Activated effector memory CD4-positive, alpha-beta T cell treated with Interleukin-2 at 50 U/mL for 16 hours (primary cell): ENCODE measurements at regions not wholly inside any gene's neighbourhood (a gene's known extent, or its start where the extent isn't known, plus 50 kb on each side); places are given as distances from the start of the nearest gene placed in this dataset.

Source experiments
- DNase-seq: peaks from one replicate; pipeline ENCODE4 v3.0.0-alpha.2; 2020

DNA sequence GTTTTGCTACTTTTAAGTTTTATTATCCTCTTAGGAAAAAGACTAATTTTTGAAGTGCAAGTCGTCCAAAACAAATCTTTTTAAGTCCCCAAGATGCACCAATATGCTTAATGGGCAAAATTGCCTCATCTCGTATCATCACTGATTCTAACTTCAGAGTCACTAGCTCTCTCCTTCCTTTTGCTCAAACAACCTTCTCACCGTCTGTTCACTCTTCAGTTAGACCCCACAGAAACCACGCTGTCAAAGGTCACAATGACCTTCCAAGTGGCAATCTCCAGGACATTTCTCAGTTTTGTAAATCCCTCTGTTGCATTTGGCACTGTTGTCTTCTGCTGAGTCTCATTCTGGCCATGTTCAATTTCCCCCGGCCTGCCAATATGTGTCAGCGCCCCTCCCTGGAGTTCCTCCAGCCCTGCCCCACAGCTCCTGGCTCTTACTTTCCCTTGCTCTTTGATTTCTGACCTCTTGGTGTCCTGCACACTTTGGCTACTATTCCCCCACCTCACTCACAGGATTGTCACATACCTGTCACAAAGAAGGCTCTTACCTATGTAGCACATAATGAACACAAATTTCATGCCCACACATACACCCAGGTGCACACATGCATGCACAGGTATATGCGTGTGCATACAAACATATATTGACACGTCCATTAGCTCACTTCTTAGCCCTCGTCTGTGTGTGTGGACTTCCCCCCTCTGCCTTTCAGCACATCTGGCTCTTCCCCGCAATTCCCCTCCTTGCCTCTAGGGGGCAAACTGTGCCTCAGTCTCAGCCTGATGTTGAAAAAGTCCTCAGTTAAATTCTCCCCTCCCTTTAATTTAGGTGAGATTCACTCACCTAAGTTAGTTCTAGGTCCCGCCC lies 354.0 kb upstream of the DUSP10 start:
- peak; percentile 46 for DNase-seq

DNA sequence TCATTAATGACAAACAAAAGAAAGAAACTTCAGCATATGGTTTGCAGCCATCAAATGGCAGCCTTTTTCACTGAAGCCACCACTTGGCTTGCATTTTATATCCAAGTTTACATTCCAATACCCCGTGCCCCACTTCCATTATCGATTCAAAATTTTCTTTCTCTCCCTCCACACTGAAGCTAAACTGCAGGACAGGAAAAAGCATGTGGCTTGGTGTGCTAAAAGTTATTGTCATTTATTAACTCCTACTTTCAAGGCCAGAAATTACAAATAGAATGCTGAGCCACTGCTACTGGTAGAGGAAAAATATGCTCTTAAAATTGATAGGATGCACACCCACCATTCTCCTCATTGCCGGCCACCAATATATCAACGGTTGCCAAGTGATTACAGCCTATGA lies 351.6 kb upstream of the DUSP10 start:
- no peak for DNase-seq

DNA sequence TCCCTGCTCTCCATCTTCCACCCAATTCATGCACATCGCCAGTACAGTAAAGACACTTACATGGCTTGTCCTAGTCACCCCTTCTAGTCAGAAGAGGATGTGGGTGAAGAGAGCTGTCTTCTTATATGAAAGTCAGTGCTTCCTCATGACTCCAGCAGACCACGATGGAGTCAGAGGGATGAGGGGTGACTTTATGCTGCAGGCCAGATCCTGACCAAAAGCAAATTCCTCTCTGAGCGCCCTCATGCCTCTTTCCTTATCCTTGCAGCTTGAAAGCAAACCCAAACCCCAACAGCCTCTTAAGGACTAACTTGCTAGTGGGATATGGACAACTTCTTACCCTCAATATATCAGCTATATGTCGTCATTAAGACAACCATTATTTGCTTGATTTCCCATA lies 348.2 kb upstream of the DUSP10 start:
- DNase-seq = no peak

DNA sequence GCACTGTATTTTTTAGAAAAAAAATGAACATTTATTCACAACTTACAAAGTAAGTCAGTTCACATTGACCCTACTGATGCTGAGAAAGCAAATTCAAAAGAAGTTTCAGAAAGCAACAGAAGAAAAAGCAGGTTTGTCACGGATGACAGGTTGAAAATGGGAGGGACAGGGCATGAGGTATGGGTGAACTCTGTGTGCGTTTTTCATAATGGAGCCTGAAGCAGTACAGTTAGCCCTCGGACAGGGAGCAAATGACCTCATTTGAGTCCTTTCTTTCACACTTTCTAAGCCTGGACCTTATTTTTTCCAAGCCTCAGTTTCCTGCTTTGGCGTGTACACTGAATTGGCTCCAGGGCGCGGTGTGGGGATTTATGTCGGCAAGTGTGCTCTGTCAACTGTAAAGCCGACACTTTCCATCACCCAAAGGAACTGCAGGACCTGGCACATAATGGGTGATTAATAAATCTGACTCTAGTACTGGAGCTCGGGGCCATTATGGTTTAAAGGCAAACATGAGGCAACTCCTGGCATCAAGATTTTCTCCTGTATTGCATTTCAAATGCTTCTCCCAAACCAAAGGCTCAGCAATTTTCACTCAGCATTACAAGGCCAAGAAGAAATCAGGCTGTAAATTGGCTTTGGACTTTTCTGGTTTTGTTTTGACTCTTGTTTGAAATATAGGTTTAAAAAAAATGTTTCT lies 345.5 kb upstream of the DUSP10 start:
- DNase-seq = no peak

DNA sequence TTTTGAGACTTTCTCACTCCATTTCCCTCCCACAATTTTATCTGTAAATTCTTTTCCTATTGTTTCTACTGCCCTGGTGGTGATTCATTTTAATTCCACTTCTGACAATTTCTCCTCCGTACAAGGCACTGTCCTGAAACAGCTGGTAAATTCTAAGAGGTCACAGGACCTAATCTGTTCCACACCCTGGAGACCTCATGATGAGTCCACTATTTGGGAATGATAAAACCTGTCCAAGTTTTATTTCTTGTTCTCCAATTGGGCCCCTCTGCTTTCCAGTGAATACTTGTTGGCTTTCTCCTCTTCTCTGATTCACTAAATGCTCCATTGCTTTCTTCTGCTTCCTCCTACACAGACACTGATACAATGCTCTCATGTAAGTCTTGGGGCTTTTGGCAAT lies 343.1 kb upstream of the DUSP10 start:
- DNase-seq = no peak

DNA sequence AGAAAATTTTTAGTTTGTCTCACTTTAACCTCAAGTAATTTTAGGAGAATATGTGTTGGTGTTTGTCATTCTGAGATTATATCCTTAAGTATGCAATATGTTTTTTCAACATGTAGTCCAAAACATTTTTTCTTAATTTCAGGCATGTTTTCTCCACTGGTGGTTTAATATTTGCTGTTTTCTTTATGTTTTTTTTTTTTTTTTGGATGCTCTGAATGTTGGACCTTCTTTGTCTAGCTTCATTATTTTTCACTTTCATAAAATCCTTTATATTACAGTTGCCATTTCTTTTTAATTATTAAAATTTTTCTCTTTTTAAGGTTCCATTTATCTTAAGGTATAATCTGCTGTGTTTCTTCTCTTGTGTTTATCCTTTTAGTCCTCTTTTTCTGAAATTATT lies 342.2 kb upstream of the DUSP10 start:
- DNase-seq = no peak

DNA sequence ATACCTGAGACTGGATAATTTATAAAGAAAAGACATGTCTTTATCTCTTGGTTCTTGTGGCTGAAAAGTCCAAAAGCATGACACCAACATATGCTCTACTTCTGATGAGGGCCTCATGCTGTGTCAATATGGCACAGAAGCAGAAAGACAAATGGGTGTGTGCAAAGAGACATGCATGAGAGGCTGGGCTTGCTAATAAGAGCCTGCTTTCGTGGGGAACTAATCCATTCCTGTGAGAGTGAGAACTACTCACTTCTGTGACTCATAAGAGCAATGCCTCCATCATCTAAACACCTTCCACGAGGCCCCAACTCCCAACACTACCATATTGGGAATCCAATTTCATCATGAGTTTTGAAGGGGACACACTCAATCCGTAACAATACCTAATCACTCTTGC lies 340.0 kb upstream of the DUSP10 start:
- DNase-seq = no peak

DNA sequence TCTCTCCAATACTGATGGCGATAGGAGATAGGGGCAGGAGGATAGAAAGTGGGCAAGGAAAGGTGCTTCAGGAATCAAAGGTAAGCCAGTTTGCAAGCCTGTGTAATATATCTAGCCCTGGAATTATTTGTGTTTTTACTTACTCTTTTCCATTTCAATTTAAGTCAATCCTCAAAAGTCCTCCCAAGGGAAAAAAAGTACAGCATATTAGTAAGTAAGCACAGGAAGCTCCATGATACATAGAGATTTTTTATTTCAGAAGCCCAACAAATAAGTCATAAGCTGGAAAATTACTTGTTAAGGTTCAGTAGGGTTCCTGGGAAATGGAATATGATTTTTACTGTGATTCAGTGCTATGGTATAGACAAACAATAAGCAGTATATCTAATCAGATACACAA lies 337.7 kb upstream of the DUSP10 start:
- DNase-seq = no peak

DNA sequence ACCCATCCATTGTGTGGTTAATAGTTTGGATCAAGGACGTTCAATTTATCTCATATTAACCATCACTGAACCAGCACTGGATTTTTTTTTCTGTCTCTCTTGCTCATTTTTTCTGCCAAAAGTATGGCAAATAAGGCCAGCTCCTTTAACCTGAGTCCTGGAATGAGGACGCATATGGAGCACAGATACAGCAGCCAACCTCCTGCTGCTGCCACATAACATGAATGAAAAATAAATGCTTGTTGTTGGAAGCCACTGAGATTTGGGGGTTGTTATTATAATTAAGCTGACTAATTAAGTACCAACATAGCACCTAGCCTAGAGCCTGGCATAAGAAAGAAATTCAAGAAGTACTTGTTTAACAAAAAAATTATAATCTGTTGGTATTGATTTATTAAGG lies 335.3 kb upstream of the DUSP10 start:
- no peak for DNase-seq

DNA sequence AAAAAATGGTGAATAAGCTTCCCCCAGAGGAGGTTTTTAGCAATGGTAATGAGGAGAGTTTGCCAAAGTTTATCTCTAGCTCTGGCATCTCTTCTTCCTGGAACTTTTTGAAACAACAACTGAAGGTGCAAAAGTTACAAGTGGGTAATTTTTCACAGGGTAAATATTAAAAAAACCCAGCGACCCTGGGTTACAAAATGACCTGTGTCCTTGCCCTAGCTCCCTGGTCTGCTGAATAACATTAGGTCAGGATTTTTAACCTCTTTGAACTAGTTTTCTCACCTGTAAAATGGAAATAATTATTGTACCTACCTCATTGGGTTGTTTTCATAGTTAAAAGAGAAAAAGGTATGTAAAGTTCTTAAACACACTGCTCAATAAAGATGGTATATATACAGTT lies 332.4 kb upstream of the DUSP10 start:
- DNase-seq = no peak

DNA sequence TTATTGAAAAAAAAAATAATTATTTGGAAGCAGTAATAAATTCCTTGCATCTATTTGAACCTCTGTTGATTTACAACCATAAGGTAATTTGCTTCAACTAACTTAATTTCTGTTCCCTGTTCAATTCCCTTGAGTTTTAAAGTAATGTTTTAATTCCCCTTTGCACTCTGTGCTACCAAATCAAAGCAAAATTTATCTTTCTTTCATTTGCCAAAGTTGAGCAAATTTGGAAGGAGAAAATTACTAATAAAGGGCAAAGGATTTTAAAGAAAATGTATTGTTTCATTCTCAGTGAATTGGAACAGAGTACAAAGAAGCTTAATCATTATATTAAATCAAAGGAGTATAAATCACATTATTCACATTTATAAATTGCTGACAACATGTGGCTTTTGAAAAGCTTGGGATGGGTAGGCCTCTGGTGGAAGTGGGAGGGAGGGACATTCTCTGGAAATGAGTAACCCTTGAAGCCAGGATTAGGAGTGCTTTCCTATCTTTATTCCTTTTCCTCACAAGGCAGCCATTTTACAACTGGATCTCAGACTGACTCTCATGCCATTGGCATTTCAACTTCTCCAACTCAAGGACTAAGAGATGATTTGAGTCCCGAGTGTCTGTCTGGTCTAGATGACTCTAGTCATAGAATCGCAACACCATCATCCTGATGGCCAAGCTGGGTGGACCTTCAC lies 331.6 kb upstream of the DUSP10 start:
- DNase-seq = no peak

DNA sequence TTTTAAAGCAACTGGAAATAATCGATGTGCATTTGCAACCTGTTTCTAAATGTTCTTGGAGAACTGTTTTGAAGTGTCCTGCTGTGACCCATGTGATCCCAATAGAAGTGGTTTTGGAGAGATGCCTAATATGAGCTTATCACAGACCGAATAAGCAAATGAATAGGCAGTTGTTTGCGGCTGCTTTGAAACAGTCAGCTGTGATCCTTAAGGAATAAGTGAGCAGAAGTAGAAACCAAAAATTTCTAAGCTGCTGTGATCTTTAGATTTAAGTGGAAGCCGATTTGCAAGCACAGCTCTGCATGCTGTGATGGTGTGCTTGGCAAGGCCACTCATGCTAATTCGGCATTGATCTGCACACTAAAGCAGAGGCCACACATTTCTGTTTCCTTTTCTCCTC lies 329.5 kb upstream of the DUSP10 start:
- DNase-seq = no peak

DNA sequence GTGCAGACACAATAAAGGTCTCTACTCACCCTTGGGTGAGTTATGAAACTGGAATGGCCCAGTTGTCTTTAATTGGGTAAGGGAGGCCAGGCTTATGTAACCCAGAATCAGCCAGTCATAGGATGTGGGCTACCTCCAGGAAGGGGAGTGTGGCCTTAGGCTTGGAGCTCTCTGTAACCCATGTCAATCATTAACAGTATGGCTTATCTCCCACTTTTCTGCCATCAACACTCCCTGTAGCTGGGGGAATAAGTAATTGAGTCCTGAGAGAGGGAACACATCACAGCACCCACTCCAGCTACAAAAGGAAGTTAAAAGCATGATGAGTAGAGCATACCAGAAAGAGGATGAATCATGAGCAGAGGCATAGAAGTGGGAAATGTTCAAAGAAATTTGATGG lies 327.0 kb upstream of the DUSP10 start:
- no peak for DNase-seq

DNA sequence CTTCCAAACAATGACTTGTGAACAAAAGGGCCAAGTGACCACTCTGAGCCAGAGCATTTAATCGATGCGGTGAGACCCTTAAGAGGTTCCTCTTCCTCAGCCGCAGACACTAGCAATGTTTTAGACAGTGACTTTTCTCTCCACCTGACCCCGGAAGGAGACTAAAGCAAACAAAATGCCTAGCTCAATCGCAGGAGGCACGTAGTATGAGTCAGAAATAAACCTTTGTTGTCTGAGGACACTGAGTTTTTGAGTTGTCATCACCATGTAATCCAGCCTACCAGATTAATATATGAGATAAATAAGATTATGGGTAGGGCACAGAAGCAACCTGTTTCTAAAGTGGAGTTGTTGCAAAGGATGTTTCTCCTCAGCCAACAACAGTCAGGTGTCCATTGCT lies 326.2 kb upstream of the DUSP10 start:
- DNase-seq = no peak

DNA sequence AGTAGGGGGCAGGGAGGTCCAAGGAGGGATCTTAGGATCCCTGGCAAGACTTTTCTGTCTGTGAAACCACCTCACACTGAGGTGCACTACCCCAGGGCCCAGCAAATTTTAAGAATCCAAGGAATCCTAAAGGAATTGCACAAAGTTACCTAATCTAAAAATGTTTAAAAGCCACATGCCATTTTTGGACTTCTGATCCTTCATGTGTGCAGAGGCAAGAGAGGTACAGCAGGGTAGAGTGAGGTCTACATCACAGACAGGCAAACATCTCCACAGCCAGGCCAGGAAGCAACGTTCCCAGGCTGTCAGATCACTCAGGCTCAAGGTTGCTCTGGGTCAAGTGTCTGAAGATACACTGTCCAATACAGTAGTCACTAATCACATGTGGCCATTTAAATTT lies 324.6 kb upstream of the DUSP10 start:
- no peak for DNase-seq

DNA sequence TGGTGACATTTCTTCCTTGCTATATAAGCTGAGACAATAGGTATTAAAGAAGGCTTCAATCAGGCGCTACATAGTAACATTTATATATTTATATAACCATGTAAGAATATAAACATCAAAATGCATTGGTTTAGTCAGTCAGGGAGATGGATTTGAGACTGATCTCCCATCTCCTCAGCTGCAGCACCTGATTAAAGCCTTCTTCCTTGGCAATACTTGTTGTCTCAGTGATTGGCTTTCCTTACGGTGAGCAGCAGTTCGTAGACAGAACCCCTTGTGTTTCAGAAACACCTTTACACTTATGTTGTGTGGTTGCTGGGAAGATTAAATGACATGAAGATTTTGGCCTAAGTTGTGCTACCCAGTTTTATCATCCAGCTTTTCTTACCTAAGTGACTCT lies 323.3 kb upstream of the DUSP10 start:
- no peak for DNase-seq

DNA sequence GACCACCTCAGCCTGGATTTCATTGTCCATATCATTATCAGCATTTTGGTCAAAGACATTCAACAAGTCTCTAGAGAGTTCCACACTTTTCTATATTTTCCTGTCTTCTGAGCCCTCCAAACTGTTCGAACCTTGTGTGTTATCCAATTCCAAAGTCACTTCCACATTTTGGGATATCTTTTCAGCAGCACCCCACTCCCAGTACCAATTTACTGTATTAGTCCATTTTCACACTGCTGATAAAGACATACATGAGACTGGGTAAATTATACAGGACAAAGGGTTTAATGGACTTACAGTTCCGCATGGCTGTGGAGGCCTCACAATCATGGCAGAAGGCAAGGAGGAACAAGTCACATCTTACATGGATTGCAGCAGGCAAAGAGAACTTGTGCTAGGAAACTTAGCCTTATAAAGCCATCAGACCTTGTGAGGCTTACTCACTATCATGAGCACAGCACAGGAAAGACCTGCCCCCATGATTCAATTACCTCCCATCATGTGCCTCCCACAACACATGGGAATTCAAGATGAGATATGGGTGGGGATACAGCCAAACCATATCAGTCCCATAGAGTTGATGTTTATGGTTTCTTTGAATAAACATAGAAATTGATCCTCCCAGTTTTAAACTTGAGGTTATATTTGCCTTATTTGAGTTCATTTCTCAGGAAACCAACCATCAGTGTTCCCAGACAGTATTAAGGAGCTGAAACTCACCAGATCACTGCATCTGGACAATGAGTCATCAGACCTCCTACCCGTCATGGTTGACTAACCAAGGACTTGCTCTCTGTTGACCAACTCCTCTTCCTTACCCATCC lies 322.7 kb upstream of the DUSP10 start:
- no peak for DNase-seq

DNA sequence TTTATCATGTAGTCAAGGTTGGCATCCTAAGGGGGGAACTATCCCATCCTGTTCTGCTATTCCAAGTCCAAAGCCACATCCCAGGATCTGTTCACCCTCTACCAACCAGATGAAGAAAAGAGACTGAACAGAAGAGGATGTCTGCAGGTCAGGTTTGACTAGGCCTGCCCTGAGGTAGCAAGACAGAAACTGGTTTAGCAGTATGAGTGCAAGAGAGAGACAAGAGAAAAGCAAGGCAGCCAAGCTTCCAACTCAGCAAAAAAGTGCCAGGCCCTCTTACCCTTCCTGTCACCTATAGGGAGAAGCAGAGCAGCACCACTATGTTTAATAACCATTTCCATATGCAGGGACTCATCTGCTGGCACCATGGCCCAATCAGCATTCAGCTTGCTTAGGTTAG lies 320.8 kb upstream of the DUSP10 start:
- no peak for DNase-seq

DNA sequence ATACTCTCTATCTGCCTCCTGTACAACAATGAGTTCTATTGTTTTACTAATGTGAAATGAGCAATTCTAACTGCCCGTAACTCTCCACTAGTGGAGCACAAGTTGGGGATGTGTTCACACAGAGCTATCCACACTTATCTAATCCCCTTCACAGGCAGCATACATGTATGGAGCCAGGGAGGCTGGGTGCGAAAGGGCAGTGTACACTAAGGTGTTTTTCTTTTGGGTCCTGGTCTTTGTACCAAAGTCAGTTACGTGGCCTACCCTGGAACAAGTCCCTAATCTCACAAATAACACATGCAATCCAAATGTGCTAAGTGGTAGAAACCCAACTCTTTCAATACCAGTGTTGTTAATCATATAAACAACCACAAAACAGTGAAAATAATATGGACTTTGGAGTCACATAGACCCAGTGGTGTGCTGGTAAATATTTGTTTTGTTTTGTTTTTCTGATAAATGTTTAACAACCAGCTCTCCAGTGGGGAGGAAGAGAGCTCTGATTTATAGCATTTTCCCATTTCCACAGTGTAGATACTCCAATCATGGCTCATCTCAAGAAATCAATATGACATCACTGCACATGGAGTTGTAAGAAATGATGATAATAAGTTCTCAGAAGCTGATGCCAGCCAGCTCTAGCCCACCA lies 319.9 kb upstream of the DUSP10 start:
- DNase-seq = no peak

DNA sequence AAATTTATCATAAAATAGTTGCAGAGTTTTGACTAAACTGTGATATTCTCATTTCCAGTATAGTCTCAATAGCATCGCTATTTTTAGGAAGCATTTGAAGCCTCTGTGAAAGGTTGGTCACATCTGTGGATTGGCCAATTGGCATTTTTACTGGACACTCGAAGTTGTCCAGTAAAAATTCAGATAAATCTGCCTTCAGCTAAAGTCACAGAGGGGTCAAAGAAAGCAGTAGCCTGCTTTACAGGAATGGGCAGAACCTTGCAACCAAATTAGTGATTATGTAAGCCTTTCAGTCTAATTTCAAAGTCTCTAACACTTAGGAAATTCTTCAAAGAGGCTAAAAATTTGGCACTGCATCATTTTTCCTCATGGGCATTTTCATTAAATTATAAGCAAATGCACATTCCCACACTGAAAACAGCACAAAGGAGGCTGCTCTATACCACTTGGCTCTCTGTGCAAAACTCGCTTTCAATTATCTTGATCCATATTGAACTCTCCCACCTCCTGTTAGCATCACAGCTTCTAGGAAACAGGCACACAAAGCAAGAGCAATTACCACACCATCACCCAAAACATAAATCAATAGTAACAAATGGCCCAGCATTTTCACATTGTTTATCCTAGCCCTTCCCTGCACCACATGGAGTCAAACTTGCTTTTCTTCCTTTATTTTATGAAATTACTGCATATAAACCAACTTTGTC lies 318.5 kb upstream of the DUSP10 start:
- DNase-seq = no peak

DNA sequence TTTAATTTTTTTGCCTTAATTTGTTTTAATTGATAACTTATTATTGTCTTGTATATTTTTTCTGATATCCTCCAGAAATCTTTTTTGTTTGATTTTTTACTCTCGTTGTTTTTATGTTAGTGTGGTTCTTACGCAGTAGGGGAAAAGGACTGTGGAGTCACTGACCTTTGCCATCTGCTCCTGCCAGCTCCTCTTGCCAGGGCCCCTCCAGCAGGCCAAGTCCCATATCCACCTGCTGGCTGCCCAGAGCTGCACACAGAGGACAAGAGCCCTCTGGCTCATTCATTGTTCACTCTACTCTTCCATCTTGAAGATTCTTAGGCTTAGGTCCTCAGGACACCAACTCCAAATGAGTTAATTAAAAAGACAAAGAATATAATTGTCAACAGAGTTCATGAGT lies 316.4 kb upstream of the DUSP10 start:
- no peak for DNase-seq

DNA sequence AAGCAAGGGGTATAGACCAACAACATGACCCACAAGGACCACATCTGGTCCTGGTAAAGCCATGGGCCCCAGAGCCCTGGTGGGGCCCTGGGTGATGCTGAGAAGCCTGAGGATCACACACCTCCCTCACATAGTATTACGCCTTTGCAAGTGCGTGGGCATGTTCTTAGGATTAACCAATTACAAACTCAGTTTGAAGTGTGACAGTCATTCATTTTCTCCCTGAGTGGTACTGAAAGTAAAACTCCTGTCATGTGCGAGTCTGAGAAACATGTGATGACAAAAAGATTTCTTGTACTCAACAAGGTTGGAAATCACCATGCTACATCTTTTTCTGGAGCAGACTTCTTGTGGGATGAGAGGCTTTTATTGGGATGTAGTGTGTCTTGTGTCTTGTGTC lies 315.3 kb upstream of the DUSP10 start:
- no peak for DNase-seq
